ENCODE measurements at regions not wholly inside any gene's neighbourhood (a gene's known extent, or its start where the extent isn't known, plus 50 kb on each side); places are given as distances from the start of the nearest gene placed in this dataset.

GRCh38 chr2:122183890-122184289, 428.4 kb downstream of the TSN start:
- no peak for DNase-seq (ENCODE audit: low read depth in 1 of 2, low spot score in 1 of 2)
- H3K4me3 ChIP-seq (replicated peaks; ENCODE audit: insufficient read depth, low read length) = no peak overlapping the region
- TF ChIP-seq REST (IDR thresholded peaks at IDR 0.05; ENCODE audit: insufficient replicate concordance, low read depth) = no peak
- TF ChIP-seq GABPA (IDR thresholded peaks at IDR 0.05; ENCODE audit: low read depth) = no peak
- TF ChIP-seq POLR2AphosphoS5 (IDR thresholded peaks at IDR 0.05; ENCODE audit: low read depth) = no peak
- H3K27me3 ChIP-seq (ENCODE audit: insufficient read depth, poor library complexity, severe bottlenecking) = no peaks in the 10 kb centered on the region
- no peak overlapping the region for H3K27ac ChIP-seq (replicated peaks)

GRCh38 chr2:122186761-122187222, 431.3 kb downstream of the TSN start:
- H3K27me3 ChIP-seq (ENCODE audit: insufficient read depth, poor library complexity, severe bottlenecking) = no peaks in the 10 kb centered on the region
- peak in 1 of 2 experiments; percentile 24 for DNase-seq (ENCODE audit: low read depth in 1 of 2, low spot score in 1 of 2)
- TF ChIP-seq REST (IDR thresholded peaks at IDR 0.05; ENCODE audit: insufficient replicate concordance, low read depth) (no peak), SPI1 (IDR thresholded peaks at IDR 0.05; ENCODE audit: borderline replicate concordance, low read depth) (no peak), CTCF (IDR thresholded peaks at IDR 0.05; ENCODE audit: insufficient read depth, low read length) (no peak), POLR2AphosphoS5 (IDR thresholded peaks at IDR 0.05; ENCODE audit: low read depth) (no peak), GABPA (IDR thresholded peaks at IDR 0.05; ENCODE audit: low read depth) (no peak)
- 0 out of 2 replicates have a peak overlapping the region, but pooled peaks have one; percentile 35 for H3K27ac ChIP-seq (replicated peaks)
- no peak overlapping the region for H3K4me3 ChIP-seq (replicated peaks; ENCODE audit: insufficient read depth, low read length)

GRCh38 chr2:122191331-122191730, 435.9 kb downstream of the TSN start:
- no peak overlapping the region for H3K27ac ChIP-seq (replicated peaks)
- no peaks in the 10 kb centered on the region for H3K27me3 ChIP-seq (ENCODE audit: insufficient read depth, poor library complexity, severe bottlenecking)
- TF ChIP-seq CTCF (IDR thresholded peaks at IDR 0.05; ENCODE audit: insufficient read depth, low read length) = peak; percentile 54
- TF ChIP-seq SPI1 (IDR thresholded peaks at IDR 0.05; ENCODE audit: borderline replicate concordance, low read depth) = no peak
- no peak overlapping the region for H3K4me3 ChIP-seq (replicated peaks; ENCODE audit: insufficient read depth, low read length)
- peak; percentile 11 to 59 for DNase-seq (ENCODE audit: low read depth in 1 of 2, low spot score in 1 of 2)

- TF ChIP-seq CTCF (IDR thresholded peaks at IDR 0.05; ENCODE audit: insufficient read depth, low read length) (no peak), REST (IDR thresholded peaks at IDR 0.05; ENCODE audit: insufficient replicate concordance, low read depth) (no peak), POLR2AphosphoS5 (IDR thresholded peaks at IDR 0.05; ENCODE audit: low read depth) (no peak), GABPA (IDR thresholded peaks at IDR 0.05; ENCODE audit: low read depth) (no peak), SPI1 (IDR thresholded peaks at IDR 0.05; ENCODE audit: borderline replicate concordance, low read depth) (no peak)
- no peak overlapping the region for H3K4me3 ChIP-seq (replicated peaks; ENCODE audit: insufficient read depth, low read length)
- DNase-seq (ENCODE audit: low read depth in 1 of 2, low spot score in 1 of 2) = peak; percentile 2 to 4
- H3K27me3 ChIP-seq (ENCODE audit: insufficient read depth, poor library complexity, severe bottlenecking) = no peaks in the 10 kb centered on the region
- no peak overlapping the region for H3K27ac ChIP-seq (replicated peaks)
Measured at GRCh38 chr2:122193622-122194021, 438.2 kb downstream of the TSN start.

Measured in HL-60 (cell line).